ENCODE measurements at regions not wholly inside any gene's neighbourhood (a gene's known extent, or its start where the extent isn't known, plus 50 kb on each side); places are given as distances from the start of the nearest gene placed in this dataset.

- Histone ChIP-seq H3K79me2 (ENCODE audit: insufficient read depth, low read length) (no peaks in the 10 kb centered on the region), H3K9me3 (ENCODE audit: insufficient read depth, low read depth, low read length) (no peaks in the 10 kb centered on the region), H3K9ac (ENCODE audit: low read depth, low read length, poor library complexity, severe bottlenecking) (no peak overlapping the region), H3K9me2 (replicated peaks; ENCODE audit: low read depth, low read length) (no peaks in the 10 kb centered on the region), H3K4me2 (ENCODE audit: low read depth, low read length, poor library complexity, severe bottlenecking) (no peak overlapping the region), H3K27me3 (ENCODE audit: insufficient read depth, low read length, poor library complexity, severe bottlenecking) (no peaks in the 10 kb centered on the region), H3K4me3 (ENCODE audit: low read length, poor library complexity, severe bottlenecking) (no peak overlapping the region), H4K20me1 (ENCODE audit: insufficient read depth, low read length, poor library complexity, severe bottlenecking) (no peaks in the 10 kb centered on the region), H3F3A (ENCODE audit: low read depth) (no peaks in the 10 kb centered on the region), H3K4me1 (ENCODE audit: insufficient read depth, low read length, poor library complexity, severe bottlenecking) (no peaks in the 10 kb centered on the region), H2AFZ (ENCODE audit: low read length) (no peak overlapping the region), H3K36me3 (ENCODE audit: insufficient read depth, low read length) (no peaks in the 10 kb centered on the region)
- TF ChIP-seq CTCF (conservative IDR thresholded peaks at IDR 0.05; ENCODE audit: low read length) = no peak
- TF ChIP-seq EZH2phosphoT487 (IDR thresholded peaks at IDR 0.05; ENCODE audit: borderline replicate concordance) = no peak
These were observed 404.2 kb upstream of the RGMA start for GRCh38 chr15:93493172-93493571.

- H4K20me1 ChIP-seq (ENCODE audit: insufficient read depth, low read length, poor library complexity, severe bottlenecking) = no peaks in the 10 kb centered on the region
These were observed 402.3 kb upstream of the RGMA start for GRCh38 chr15:93491291-93491690.

GRCh38 chr15:93488296-93488713 is 399.3 kb upstream of the RGMA start:
- Histone ChIP-seq H3K4me3 (ENCODE audit: low read length, poor library complexity, severe bottlenecking) (no peak overlapping the region), H3K27me3 (ENCODE audit: insufficient read depth, low read length, poor library complexity, severe bottlenecking) (no peaks in the 10 kb centered on the region), H3F3A (ENCODE audit: low read depth) (no peaks in the 10 kb centered on the region), H3K9me3 (ENCODE audit: insufficient read depth, low read depth, low read length) (no peaks in the 10 kb centered on the region), H3K9me2 (replicated peaks; ENCODE audit: low read depth, low read length) (no peaks in the 10 kb centered on the region), H2AFZ (ENCODE audit: low read length) (no peak overlapping the region), H3K36me3 (ENCODE audit: insufficient read depth, low read length) (no peaks in the 10 kb centered on the region), H3K79me2 (ENCODE audit: insufficient read depth, low read length) (no peaks in the 10 kb centered on the region), H3K4me1 (ENCODE audit: insufficient read depth, low read length, poor library complexity, severe bottlenecking) (no peaks in the 10 kb centered on the region), H3K4me2 (ENCODE audit: low read depth, low read length, poor library complexity, severe bottlenecking) (no peak overlapping the region), H4K20me1 (ENCODE audit: insufficient read depth, low read length, poor library complexity, severe bottlenecking) (no peaks in the 10 kb centered on the region), H3K9ac (ENCODE audit: low read depth, low read length, poor library complexity, severe bottlenecking) (no peak overlapping the region)
- no peak for TF ChIP-seq EZH2phosphoT487 (IDR thresholded peaks at IDR 0.05; ENCODE audit: borderline replicate concordance)
- no peak for TF ChIP-seq CTCF (conservative IDR thresholded peaks at IDR 0.05; ENCODE audit: low read length)

More at GRCh38 chr15:93491291-93491690, 402.3 kb upstream of the RGMA start:
- no peaks in the 10 kb centered on the region for H3F3A ChIP-seq (ENCODE audit: low read depth)
- H3K9me3 ChIP-seq (ENCODE audit: insufficient read depth, low read depth, low read length) = no peaks in the 10 kb centered on the region
- no peaks in the 10 kb centered on the region for H3K36me3 ChIP-seq (ENCODE audit: insufficient read depth, low read length)
- no peak overlapping the region for H3K4me2 ChIP-seq (ENCODE audit: low read depth, low read length, poor library complexity, severe bottlenecking)
- H3K79me2 ChIP-seq (ENCODE audit: insufficient read depth, low read length) = no peaks in the 10 kb centered on the region
- H3K27me3 ChIP-seq (ENCODE audit: insufficient read depth, low read length, poor library complexity, severe bottlenecking) = no peaks in the 10 kb centered on the region
- no peaks in the 10 kb centered on the region for H3K4me1 ChIP-seq (ENCODE audit: insufficient read depth, low read length, poor library complexity, severe bottlenecking)
- H3K4me3 ChIP-seq (ENCODE audit: low read length, poor library complexity, severe bottlenecking) = no peak overlapping the region
- TF ChIP-seq CTCF (conservative IDR thresholded peaks at IDR 0.05; ENCODE audit: low read length) (no peak), EZH2phosphoT487 (IDR thresholded peaks at IDR 0.05; ENCODE audit: borderline replicate concordance) (no peak)
- H3K9ac ChIP-seq (ENCODE audit: low read depth, low read length, poor library complexity, severe bottlenecking) = no peak overlapping the region
- no peak overlapping the region for H2AFZ ChIP-seq (ENCODE audit: low read length)
- no peaks in the 10 kb centered on the region for H3K9me2 ChIP-seq (replicated peaks; ENCODE audit: low read depth, low read length)

Measured in Loucy (cell line).